ENCODE measurements at regions not wholly inside any gene's neighbourhood (a gene's known extent, or its start where the extent isn't known, plus 50 kb on each side); places are given as distances from the start of the nearest gene placed in this dataset.

DNA sequence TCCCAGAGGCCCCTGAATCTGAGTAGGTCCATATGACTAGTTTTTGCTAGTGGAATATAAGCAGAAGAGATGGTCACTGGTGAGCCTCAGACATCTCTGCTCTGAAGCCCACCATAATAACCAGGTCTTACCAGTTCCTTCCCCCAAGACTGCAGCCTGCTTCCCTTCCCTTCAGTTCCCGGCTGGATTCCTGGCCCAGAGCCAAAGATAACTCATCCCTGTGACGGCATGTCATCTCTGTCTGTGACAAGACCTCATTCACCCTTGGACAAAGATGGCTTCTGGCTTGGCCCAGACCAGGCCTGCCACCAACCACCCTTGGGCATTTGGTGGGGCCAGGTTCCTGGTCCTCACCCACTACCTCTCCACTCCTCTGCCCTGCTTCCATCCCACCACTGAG lies 145.5 kb upstream of the TOP1 start (continued):
- TF ChIP-seq FOXA1 (IDR thresholded peaks at IDR 0.05) (no peak), FOXA1 (CRISPR knock-in tag; IDR thresholded peaks at IDR 0.05) (no peak), ZNF256 (CRISPR knock-in tag; conservative IDR thresholded peaks at IDR 0.05) (no peak), SRF (IDR thresholded peaks at IDR 0.05; ENCODE audit: low read depth, low read length) (no peak), HDAC1 (CRISPR knock-in tag; IDR thresholded peaks at IDR 0.05) (no peak)
- TF ChIP-seq, protein P1, sequence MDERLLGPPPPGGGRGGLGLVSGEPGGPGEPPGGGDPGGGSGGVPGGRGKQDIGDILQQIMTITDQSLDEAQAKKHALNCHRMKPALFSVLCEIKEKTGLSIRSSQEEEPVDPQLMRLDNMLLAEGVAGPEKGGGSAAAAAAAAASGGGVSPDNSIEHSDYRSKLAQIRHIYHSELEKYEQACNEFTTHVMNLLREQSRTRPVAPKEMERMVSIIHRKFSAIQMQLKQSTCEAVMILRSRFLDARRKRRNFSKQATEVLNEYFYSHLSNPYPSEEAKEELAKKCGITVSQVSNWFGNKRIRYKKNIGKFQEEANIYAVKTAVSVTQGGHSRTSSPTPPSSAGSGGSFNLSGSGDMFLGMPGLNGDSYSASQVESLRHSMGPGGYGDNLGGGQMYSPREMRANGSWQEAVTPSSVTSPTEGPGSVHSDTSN (CRISPR knock-in tag; IDR thresholded peaks at IDR 0.05) = no peak

DNA sequence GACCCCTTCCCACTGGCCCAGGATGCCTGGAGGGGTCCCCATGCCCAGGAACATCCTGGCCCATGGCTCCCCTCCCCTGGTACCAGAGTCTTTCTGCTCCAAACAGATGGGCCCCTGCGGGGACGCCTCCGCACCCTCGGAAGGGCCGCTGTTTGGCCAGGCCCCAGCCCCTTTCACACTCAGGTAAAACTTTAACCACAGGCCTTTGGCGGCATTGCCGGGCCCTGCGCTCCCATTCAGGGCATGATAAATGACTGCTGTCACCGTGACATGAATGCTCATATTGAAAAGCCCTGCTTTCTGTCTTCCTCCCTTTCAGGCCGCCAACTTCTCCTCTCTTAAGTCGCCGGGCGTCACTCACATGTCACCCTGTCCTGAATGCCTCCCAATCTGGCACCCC lies 141.5 kb upstream of the TOP1 start:
- peak overlapping the region; percentile 50 for H3K4me2 ChIP-seq (ENCODE audit: low read depth, low read length)
- FAIRE-seq (peak; percentile 42), DNase-seq (ENCODE audit: low spot score) (peak; percentile 70), ATAC-seq (peak; percentile 97)
- no peak overlapping the region for H2AFZ ChIP-seq (ENCODE audit: low read length)
- intact Hi-C loops (cut with micrococcal nuclease; ENCODE audit: unreplicated experiment) (no loop called here), in situ Hi-C loops (cut with HindIII; ENCODE audit: extremely low pct_ligation_motif_present, low pct_unique_long_range_greater_than_20kb) (no loop called here)
- no TSS peak for BruUV-seq (replicated peaks)
- no peaks in the 10 kb centered on the region for H3K36me3 ChIP-seq (replicated peaks in 1 of 2; ENCODE audit: control insufficient read depth in 1 of 2, insufficient read depth in 2 of 2, low read length in 2 of 2)
- 0 out of 6 replicates have a peak overlapping the region, but pooled peaks of 1 of the 3 experiments have one; percentile 5 for H3K4me3 ChIP-seq (replicated peaks in 1 of 3; ENCODE audit: insufficient read depth in 1 of 3, low read depth in 2 of 3, low read length in 3 of 3)
- no peak overlapping the region for H3K9ac ChIP-seq (ENCODE audit: insufficient read depth, low read depth, low read length)
- H3K9me3 ChIP-seq (ENCODE audit: low read length) = no peaks in the 10 kb centered on the region
- POLR2A ChIA-PET = no interaction called here
- under 1% methylated on average over 13 of the region's 13 CpGs for WGBS (ENCODE audit: low lambda C conversion rate)
- H3K4me1 ChIP-seq (ENCODE audit: insufficient read depth, low read length) = peaks cover 17% of the 10 kb centered on the region
- peaks cover 7 to 24% of the 10 kb centered on the region in 2 experiments; a peak in 3 of 5 replicates for H3K27me3 ChIP-seq (ENCODE audit: control insufficient read depth in 1 of 2, insufficient read depth in 2 of 2, low read length in 2 of 2)
- H3K79me2 ChIP-seq (ENCODE audit: insufficient read depth, low read length) = no peaks in the 10 kb centered on the region
- H4K20me1 ChIP-seq (ENCODE audit: insufficient read depth, low read length) = no peaks in the 10 kb centered on the region
- H3K27ac ChIP-seq (ENCODE audit: extremely low read length, insufficient read depth, low read length) = no peak overlapping the region
- CTCF ChIA-PET (ENCODE audit: low intra/inter-chr PET ratio, low total read pairs) = no interaction called here
- TF ChIP-seq YEATS4 (CRISPR knock-in tag; IDR thresholded peaks at IDR 0.05; ENCODE audit: borderline replicate concordance) (no peak), EP300 (IDR thresholded peaks at IDR 0.05; ENCODE audit: low read depth in 2 of 2, low read length in 2 of 2) (no peak), EP300 (CRISPR knock-in tag; IDR thresholded peaks at IDR 0.05; ENCODE audit: borderline replicate concordance) (no peak), GFI1 (CRISPR knock-in tag; IDR thresholded peaks at IDR 0.05; ENCODE audit: borderline replicate concordance) (no peak), TEAD3 (CRISPR knock-in tag; optimal IDR thresholded peaks at IDR 0.05; ENCODE audit: borderline replicate concordance) (peak; percentile 24), MZF1 (CRISPR knock-in tag; IDR thresholded peaks at IDR 0.05; ENCODE audit: borderline replicate concordance) (no peak), CHD2 (IDR thresholded peaks at IDR 0.05; ENCODE audit: low read depth, low read length) (no peak), SP1 (IDR thresholded peaks at IDR 0.05) (no peak), SP1 (CRISPR knock-in tag; IDR thresholded peaks at IDR 0.05) (no peak), TP53 (CRISPR knock-in tag; conservative IDR thresholded peaks at IDR 0.05) (no peak), SP140L (CRISPR knock-in tag; IDR thresholded peaks at IDR 0.05; ENCODE audit: borderline replicate concordance) (no peak), HNF4G (IDR thresholded peaks at IDR 0.05; ENCODE audit: borderline replicate concordance, low read depth, low read length) (no peak), HNF4G (CRISPR knock-in tag; IDR thresholded peaks at IDR 0.05; ENCODE audit: borderline replicate concordance, low read depth) (no peak), SNAPC2 (CRISPR knock-in tag; IDR thresholded peaks at IDR 0.05) (no peak), MTA3 (CRISPR knock-in tag; IDR thresholded peaks at IDR 0.05) (no peak), ZFP37 (CRISPR knock-in tag; IDR thresholded peaks at IDR 0.05; ENCODE audit: borderline replicate concordance) (no peak), MEIS2 (CRISPR knock-in tag; IDR thresholded peaks at IDR 0.05) (peak; percentile 100)
- TF ChIP-seq, protein P2, sequence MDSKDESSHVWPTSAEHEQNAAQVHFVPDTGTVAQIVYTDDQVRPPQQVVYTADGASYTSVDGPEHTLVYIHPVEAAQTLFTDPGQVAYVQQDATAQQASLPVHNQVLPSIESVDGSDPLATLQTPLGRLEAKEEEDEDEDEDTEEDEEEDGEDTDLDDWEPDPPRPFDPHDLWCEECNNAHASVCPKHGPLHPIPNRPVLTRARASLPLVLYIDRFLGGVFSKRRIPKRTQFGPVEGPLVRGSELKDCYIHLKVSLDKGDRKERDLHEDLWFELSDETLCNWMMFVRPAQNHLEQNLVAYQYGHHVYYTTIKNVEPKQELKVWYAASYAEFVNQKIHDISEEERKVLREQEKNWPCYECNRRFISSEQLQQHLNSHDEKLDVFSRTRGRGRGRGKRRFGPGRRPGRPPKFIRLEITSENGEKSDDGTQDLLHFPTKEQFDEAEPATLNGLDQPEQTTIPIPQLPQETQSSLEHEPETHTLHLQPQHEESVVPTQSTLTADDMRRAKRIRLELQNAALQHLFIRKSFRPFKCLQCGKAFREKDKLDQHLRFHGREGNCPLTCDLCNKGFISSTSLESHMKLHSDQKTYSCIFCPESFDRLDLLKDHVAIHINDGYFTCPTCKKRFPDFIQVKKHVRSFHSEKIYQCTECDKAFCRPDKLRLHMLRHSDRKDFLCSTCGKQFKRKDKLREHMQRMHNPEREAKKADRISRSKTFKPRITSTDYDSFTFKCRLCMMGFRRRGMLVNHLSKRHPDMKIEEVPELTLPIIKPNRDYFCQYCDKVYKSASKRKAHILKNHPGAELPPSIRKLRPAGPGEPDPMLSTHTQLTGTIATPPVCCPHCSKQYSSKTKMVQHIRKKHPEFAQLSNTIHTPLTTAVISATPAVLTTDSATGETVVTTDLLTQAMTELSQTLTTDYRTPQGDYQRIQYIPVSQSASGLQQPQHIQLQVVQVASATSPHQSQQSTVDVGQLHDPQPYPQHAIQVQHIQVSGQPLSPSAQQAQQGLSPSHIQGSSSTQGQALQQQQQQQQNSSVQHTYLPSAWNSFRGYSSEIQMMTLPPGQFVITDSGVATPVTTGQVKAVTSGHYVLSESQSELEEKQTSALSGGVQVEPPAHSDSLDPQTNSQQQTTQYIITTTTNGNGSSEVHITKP (CRISPR knock-in tag; IDR thresholded peaks at IDR 0.05; ENCODE audit: low read depth) = no peak
